GM23338 (cell line): ENCODE measurements at regions not wholly inside any gene's neighbourhood (a gene's known extent, or its start where the extent isn't known, plus 50 kb on each side); places are given as distances from the start of the nearest gene placed in this dataset.
A peak's percentile ranks its signal among the peaks of the same experiment; 100 is the strongest.

Experiments
- ATAC-seq: fragments of 200-7000 bp; cut with Tn5 transposase; 3 replicates; pipeline ENCODE4 v1.9.1; 2020
- DNase-seq: peaks from one replicate; pipeline ENCODE4 v3.0.0-alpha.2; 2015; ENCODE audit warnings: low spot score
- H2AFZ ChIP-seq: fragments of 200-600 bp; sonication (generic); 2 replicates; pipeline ENCODE4 v1.8.0; 2016; ENCODE audit warnings: antibody characterized with exemption, mild to moderate bottlenecking, moderate library complexity
- H3F3A ChIP-seq: fragments of 200-600 bp; sonication (generic); replicated peaks from 2 replicates; pipeline ENCODE4 v1.8.0; 2017; ENCODE audit warnings: antibody characterized with exemption, mixed run types, low read depth
- H3K27ac ChIP-seq: fragments of 200-600 bp; sonication (generic); 2 replicates; pipeline ENCODE4 v1.6.1; 2016; ENCODE audit warnings: low read depth
- H3K27me3 ChIP-seq: fragments of 200-600 bp; sonication (generic); 2 replicates; pipeline ENCODE4 v1.8.0; 2016; ENCODE audit warnings: mild to moderate bottlenecking, mixed run types, moderate library complexity; ENCODE audit not compliant: insufficient read depth
- H3K36me3 ChIP-seq: fragments of 200-600 bp; sonication (generic); 2 replicates; pipeline ENCODE4 v1.8.0; 2016; ENCODE audit warnings: mild to moderate bottlenecking; ENCODE audit not compliant: insufficient read depth
- H3K4me1 ChIP-seq: fragments of 200-600 bp; sonication (generic); 2 replicates; pipeline ENCODE4 v1.8.0; 2016; ENCODE audit warnings: mild to moderate bottlenecking, moderate library complexity; ENCODE audit not compliant: insufficient read depth
- H3K4me2 ChIP-seq: fragments of 200-600 bp; sonication (generic); 2 replicates; pipeline ENCODE4 v1.7.1; 2017; ENCODE audit warnings: mixed run types
- H3K4me3 ChIP-seq: fragments of 200-600 bp; sonication (generic); 2 replicates; pipeline ENCODE4 v1.6.1; 2016; ENCODE audit warnings: mixed run types
- H3K79me2 ChIP-seq: fragments of 200-600 bp; sonication (generic); replicated peaks from 2 replicates; pipeline ENCODE4 v1.8.0; 2017; ENCODE audit warnings: mild to moderate bottlenecking; ENCODE audit not compliant: insufficient read depth
- H3K9me2 ChIP-seq: fragments of 200-600 bp; sonication (generic); 2 replicates; pipeline ENCODE4 v1.8.0; 2017; ENCODE audit not compliant: insufficient read depth
- H4K20me1 ChIP-seq: fragments of 200-600 bp; sonication (generic); replicated peaks from 2 replicates; pipeline ENCODE4 v1.8.0; 2017; ENCODE audit warnings: mild to moderate bottlenecking; ENCODE audit not compliant: insufficient read depth
- H3K27ac Mint-ChIP-seq: 2 replicates; pipeline ENCODE4 v1.8.0; 2020; ENCODE audit warnings: inconsistent platforms, mild to moderate bottlenecking, moderate library complexity, mixed read lengths
- H3K27me3 Mint-ChIP-seq: 3 replicates; pipeline ENCODE4 v1.8.0; 2022; ENCODE audit warnings: low read depth, mild to moderate bottlenecking, moderate library complexity, mixed read lengths, inconsistent platforms; ENCODE audit not compliant: insufficient read depth, poor library complexity
- H3K36me3 Mint-ChIP-seq: 3 replicates; pipeline ENCODE4 v1.8.0; 2021; ENCODE audit warnings: low read depth, mild to moderate bottlenecking, inconsistent platforms, moderate library complexity, mixed read lengths
- H3K4me1 Mint-ChIP-seq: 3 replicates; pipeline ENCODE4 v1.8.0; 2020; ENCODE audit warnings: mild to moderate bottlenecking, inconsistent platforms, mixed read lengths
- H3K4me3 Mint-ChIP-seq: 3 replicates; pipeline ENCODE4 v1.8.0; 2021; ENCODE audit warnings: moderate library complexity, mild to moderate bottlenecking, inconsistent platforms, mixed read lengths
- H3K9me3 Mint-ChIP-seq: 3 replicates; pipeline ENCODE4 v1.8.0; 2020; ENCODE audit warnings: moderate library complexity, mild to moderate bottlenecking, inconsistent platforms, mixed read lengths
- CREB1 ChIP-seq: fragments of 250-450 bp; sonication (Bioruptor Pico); IDR thresholded peaks from 2 replicates; pipeline ENCODE4 v1.5.0; 2020; ENCODE audit warnings: low read depth, mild to moderate bottlenecking, moderate library complexity
- EZH2 ChIP-seq: fragments of 200-600 bp; sonication (generic); IDR thresholded peaks from one replicate; pipeline ENCODE4 v1.8.0; 2017; ENCODE audit warnings: antibody characterized with exemption, mild to moderate bottlenecking, low read depth; ENCODE audit not compliant: unreplicated experiment
- JUNB ChIP-seq: IDR thresholded peaks from one replicate; pipeline ENCODE4 v1.6.1; 2016; ENCODE audit warnings: antibody characterized with exemption; ENCODE audit not compliant: unreplicated experiment
- NANOG ChIP-seq: IDR thresholded peaks from 2 replicates; pipeline ENCODE4 v1.6.1; 2016; ENCODE audit warnings: antibody characterized with exemption, borderline replicate concordance
- POLR2AphosphoS5 ChIP-seq: IDR thresholded peaks from 2 replicates; pipeline ENCODE4 v1.6.1; 2016; ENCODE audit warnings: antibody characterized with exemption, low read depth
- ZNF114 ChIP-seq: fragments of 250-450 bp; sonication (Bioruptor Pico); IDR thresholded peaks from 2 replicates; pipeline ENCODE4 v1.5.0; 2020; ENCODE audit warnings: mild to moderate bottlenecking, moderate library complexity
- ZNF331 ChIP-seq: fragments of 250-450 bp; sonication (Bioruptor Pico); IDR thresholded peaks from 2 replicates; pipeline ENCODE4 v1.5.0; 2020; ENCODE audit warnings: low read depth, mild to moderate bottlenecking, moderate library complexity
- TF ChIP-seq, protein P1 (sequence below): fragments of 250-450 bp; sonication (Bioruptor Pico); IDR thresholded peaks from 2 replicates; pipeline ENCODE4 v1.5.0; 2020; ENCODE audit warnings: mild to moderate bottlenecking, moderate library complexity
- TF ChIP-seq, protein P2 (sequence below), 2 experiments: fragments of 200-600 bp in 1 of 2; sonication (generic) in 1 of 2; conservative IDR thresholded peaks; 2 replicates each; pipeline versions ENCODE4 v1.5.1 to v1.6.1; 2016 to 2017; ENCODE audit warnings: antibody characterized with exemption in 2 of 2, low read depth in 2 of 2, mild to moderate bottlenecking in 2 of 2, moderate library complexity in 1 of 2
- TF ChIP-seq, protein P3 (sequence below): IDR thresholded peaks from 2 replicates; pipeline ENCODE4 v1.6.1; 2016; ENCODE audit warnings: antibody characterized with exemption

DNA sequence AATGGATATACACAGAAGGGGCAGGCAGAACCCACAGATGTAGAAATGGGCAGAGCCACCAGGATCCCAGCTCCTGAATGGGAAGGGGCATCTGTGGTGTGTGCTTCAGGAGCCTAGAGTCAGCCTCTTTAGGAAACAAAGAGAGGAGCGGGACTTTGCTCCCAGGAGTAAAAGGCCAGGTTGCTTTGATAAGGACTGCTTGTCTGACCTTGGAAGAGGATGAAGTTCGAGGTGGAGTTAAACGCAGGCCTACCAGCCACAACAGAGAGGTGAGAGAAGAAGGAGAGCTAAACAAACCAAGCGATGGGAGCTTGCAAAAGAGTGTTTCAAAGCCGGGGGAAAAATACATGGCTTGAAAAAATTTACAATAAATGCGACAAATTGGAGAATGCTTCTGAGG is 49.9 kb upstream of the TMPRSS2 start:
- Mint-ChIP-seq H3K36me3 (no peaks in the 10 kb centered on the region; the same call in 2 of the 3 replicates), H3K9me3 (no peaks in the 10 kb centered on the region), H3K4me3 (no peak overlapping the region), H3K27ac (no peak overlapping the region), H3K4me1 (peaks cover 10% of the 10 kb centered on the region; the same call in 2 of the 3 replicates), H3K27me3 (peaks cover 3% of the 10 kb centered on the region)
- Histone ChIP-seq H3F3A (no peaks in the 10 kb centered on the region), H3K9me2 (no peaks in the 10 kb centered on the region), H3K27me3 (no peaks in the 10 kb centered on the region), H3K4me3 (no peak overlapping the region), H3K4me2 (no peak overlapping the region), H3K36me3 (no peaks in the 10 kb centered on the region), H2AFZ (peak overlapping the region; percentile 34; the same call in 1 of the 2 replicates), H4K20me1 (no peaks in the 10 kb centered on the region), H3K4me1 (no peaks in the 10 kb centered on the region), H3K27ac (no peak overlapping the region), H3K79me2 (no peaks in the 10 kb centered on the region)
- no peak for ATAC-seq
- TF ChIP-seq, protein P1, sequence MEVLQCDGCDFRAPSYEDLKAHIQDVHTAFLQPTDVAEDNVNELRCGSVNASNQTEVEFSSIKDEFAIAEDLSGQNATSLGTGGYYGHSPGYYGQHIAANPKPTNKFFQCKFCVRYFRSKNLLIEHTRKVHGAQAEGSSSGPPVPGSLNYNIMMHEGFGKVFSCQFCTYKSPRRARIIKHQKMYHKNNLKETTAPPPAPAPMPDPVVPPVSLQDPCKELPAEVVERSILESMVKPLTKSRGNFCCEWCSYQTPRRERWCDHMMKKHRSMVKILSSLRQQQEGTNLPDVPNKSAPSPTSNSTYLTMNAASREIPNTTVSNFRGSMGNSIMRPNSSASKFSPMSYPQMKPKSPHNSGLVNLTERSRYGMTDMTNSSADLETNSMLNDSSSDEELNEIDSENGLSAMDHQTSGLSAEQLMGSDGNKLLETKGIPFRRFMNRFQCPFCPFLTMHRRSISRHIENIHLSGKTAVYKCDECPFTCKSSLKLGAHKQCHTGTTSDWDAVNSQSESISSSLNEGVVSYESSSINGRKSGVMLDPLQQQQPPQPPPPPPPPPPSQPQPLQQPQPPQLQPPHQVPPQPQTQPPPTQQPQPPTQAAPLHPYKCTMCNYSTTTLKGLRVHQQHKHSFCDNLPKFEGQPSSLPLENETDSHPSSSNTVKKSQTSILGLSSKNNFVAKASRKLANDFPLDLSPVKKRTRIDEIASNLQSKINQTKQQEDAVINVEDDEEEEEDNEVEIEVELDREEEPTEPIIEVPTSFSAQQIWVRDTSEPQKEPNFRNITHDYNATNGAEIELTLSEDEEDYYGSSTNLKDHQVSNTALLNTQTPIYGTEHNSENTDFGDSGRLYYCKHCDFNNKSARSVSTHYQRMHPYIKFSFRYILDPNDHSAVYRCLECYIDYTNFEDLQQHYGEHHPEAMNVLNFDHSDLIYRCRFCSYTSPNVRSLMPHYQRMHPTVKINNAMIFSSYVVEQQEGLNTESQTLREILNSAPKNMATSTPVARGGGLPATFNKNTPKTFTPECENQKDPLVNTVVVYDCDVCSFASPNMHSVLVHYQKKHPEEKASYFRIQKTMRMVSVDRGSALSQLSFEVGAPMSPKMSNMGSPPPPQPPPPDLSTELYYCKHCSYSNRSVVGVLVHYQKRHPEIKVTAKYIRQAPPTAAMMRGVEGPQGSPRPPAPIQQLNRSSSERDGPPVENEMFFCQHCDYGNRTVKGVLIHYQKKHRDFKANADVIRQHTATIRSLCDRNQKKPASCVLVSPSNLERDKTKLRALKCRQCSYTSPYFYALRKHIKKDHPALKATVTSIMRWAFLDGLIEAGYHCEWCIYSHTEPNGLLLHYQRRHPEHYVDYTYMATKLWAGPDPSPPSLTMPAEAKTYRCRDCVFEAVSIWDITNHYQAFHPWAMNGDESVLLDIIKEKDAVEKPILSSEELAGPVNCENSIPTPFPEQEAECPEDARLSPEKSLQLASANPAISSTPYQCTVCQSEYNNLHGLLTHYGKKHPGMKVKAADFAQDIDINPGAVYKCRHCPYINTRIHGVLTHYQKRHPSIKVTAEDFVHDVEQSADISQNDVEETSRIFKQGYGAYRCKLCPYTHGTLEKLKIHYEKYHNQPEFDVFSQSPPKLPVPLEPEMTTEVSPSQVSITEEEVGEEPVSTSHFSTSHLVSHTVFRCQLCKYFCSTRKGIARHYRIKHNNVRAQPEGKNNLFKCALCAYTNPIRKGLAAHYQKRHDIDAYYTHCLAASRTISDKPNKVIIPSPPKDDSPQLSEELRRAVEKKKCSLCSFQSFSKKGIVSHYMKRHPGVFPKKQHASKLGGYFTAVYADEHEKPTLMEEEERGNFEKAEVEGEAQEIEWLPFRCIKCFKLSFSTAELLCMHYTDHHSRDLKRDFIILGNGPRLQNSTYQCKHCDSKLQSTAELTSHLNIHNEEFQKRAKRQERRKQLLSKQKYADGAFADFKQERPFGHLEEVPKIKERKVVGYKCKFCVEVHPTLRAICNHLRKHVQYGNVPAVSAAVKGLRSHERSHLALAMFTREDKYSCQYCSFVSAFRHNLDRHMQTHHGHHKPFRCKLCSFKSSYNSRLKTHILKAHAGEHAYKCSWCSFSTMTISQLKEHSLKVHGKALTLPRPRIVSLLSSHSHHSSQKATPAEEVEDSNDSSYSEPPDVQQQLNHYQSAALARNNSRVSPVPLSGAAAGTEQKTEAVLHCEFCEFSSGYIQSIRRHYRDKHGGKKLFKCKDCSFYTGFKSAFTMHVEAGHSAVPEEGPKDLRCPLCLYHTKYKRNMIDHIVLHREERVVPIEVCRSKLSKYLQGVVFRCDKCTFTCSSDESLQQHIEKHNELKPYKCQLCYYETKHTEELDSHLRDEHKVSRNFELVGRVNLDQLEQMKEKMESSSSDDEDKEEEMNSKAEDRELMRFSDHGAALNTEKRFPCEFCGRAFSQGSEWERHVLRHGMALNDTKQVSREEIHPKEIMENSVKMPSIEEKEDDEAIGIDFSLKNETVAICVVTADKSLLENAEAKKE (CRISPR knock-in tag) = no peak
- no peak for TF ChIP-seq EZH2
- no peak for TF ChIP-seq ZNF331 (CRISPR knock-in tag)
- TF ChIP-seq, protein P2, sequence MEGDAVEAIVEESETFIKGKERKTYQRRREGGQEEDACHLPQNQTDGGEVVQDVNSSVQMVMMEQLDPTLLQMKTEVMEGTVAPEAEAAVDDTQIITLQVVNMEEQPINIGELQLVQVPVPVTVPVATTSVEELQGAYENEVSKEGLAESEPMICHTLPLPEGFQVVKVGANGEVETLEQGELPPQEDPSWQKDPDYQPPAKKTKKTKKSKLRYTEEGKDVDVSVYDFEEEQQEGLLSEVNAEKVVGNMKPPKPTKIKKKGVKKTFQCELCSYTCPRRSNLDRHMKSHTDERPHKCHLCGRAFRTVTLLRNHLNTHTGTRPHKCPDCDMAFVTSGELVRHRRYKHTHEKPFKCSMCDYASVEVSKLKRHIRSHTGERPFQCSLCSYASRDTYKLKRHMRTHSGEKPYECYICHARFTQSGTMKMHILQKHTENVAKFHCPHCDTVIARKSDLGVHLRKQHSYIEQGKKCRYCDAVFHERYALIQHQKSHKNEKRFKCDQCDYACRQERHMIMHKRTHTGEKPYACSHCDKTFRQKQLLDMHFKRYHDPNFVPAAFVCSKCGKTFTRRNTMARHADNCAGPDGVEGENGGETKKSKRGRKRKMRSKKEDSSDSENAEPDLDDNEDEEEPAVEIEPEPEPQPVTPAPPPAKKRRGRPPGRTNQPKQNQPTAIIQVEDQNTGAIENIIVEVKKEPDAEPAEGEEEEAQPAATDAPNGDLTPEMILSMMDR (conservative IDR thresholded peaks at IDR 0.05; ENCODE audit: low read depth in 2 of 2) = no peak
- no peak for TF ChIP-seq ZNF114 (CRISPR knock-in tag)
- TF ChIP-seq POLR2AphosphoS5 = no peak
- TF ChIP-seq NANOG = no peak
- no peak for TF ChIP-seq CREB1
- TF ChIP-seq JUNB = no peak
- TF ChIP-seq, protein P3, sequence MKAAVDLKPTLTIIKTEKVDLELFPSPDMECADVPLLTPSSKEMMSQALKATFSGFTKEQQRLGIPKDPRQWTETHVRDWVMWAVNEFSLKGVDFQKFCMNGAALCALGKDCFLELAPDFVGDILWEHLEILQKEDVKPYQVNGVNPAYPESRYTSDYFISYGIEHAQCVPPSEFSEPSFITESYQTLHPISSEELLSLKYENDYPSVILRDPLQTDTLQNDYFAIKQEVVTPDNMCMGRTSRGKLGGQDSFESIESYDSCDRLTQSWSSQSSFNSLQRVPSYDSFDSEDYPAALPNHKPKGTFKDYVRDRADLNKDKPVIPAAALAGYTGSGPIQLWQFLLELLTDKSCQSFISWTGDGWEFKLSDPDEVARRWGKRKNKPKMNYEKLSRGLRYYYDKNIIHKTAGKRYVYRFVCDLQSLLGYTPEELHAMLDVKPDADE = no peak
- no peak for DNase-seq
